GM18505 (cell line): ENCODE measurements at regions not wholly inside any gene's neighbourhood (a gene's known extent, or its start where the extent isn't known, plus 50 kb on each side); places are given as distances from the start of the nearest gene placed in this dataset.

Experiments used
- ATAC-seq: cut with Tn5 transposase; IDR thresholded peaks from one replicate; pipeline ENCODE4 v1.9.1; 2021; ENCODE audit not compliant: unreplicated experiment
- POLR2A ChIP-seq: IDR thresholded peaks from 4 replicates; pipeline ENCODE4 v1.6.1; 2011; ENCODE audit warnings: borderline replicate concordance; ENCODE audit not compliant: insufficient read depth, insufficient read length; ENCODE audit errors: extremely low read depth

- no peak for TF ChIP-seq POLR2A
- no peak for ATAC-seq
Measured at GRCh38 chr1:245055752-245056151, 99.0 kb upstream of the KIF26B start.

GRCh38 chr1:245054507-245055270 lies 100.1 kb upstream of the KIF26B start:
- TF ChIP-seq POLR2A = no peak
- no peak for ATAC-seq

- TF ChIP-seq POLR2A = no peak
- no peak for ATAC-seq
Measured at GRCh38 chr1:245054105-245054504, 100.7 kb upstream of the KIF26B start.

GRCh38 chr1:245052258-245052657 lies 102.5 kb upstream of the KIF26B start:
- TF ChIP-seq POLR2A = no peak
- ATAC-seq = no peak

GRCh38 chr1:245051349-245052221 lies 103.2 kb upstream of the KIF26B start:
- no peak for ATAC-seq
- TF ChIP-seq POLR2A = no peak

GRCh38 chr1:245046769-245047168 lies 108.0 kb upstream of the KIF26B start:
- no peak for TF ChIP-seq POLR2A
- ATAC-seq = no peak

GRCh38 chr1:245046315-245046714 lies 108.5 kb upstream of the KIF26B start:
- no peak for ATAC-seq

GRCh38 chr1:245045087-245045881 lies 109.5 kb upstream of the KIF26B start:
- no peak for ATAC-seq
- no peak for TF ChIP-seq POLR2A

More at GRCh38 chr1:245046315-245046714, 108.5 kb upstream of the KIF26B start:
- no peak for TF ChIP-seq POLR2A

GRCh38 chr1:245043611-245043940 lies 111.2 kb upstream of the KIF26B start:
- ATAC-seq = no peak

GRCh38 chr1:245041058-245041698 lies 113.6 kb upstream of the KIF26B start:
- TF ChIP-seq POLR2A = no peak
- no peak for ATAC-seq

More at GRCh38 chr1:245043611-245043940, 111.2 kb upstream of the KIF26B start:
- no peak for TF ChIP-seq POLR2A

GRCh38 chr1:245039196-245039595 lies 115.6 kb upstream of the KIF26B start:
- ATAC-seq = no peak
- TF ChIP-seq POLR2A = no peak

- no peak for TF ChIP-seq POLR2A
- ATAC-seq = no peak
Measured at GRCh38 chr1:245036102-245036501, 118.7 kb upstream of the KIF26B start.

- no peak for TF ChIP-seq POLR2A
- no peak for ATAC-seq
Measured at GRCh38 chr1:245031041-245031440, 123.7 kb upstream of the KIF26B start.

GRCh38 chr1:245026247-245026646 lies 128.5 kb upstream of the KIF26B start:
- no peak for TF ChIP-seq POLR2A
- no peak for ATAC-seq

- no peak for TF ChIP-seq POLR2A
- ATAC-seq = no peak
Measured at GRCh38 chr1:245025525-245025924, 129.3 kb upstream of the KIF26B start.
